Mucosa of descending colon (tissue), 3 donors: ENCODE measurements at regions not wholly inside any gene's neighbourhood (a gene's known extent, or its start where the extent isn't known, plus 50 kb on each side); places are given as distances from the start of the nearest gene placed in this dataset.

ENCODE experiments used
- ATAC-seq: fragments of 200-7000 bp; cut with Tn5 transposase; one replicate; pipeline ENCODE4 v1.9.1; 2020; ENCODE audit warnings: mild to moderate bottlenecking, moderate library complexity
- DNase-seq, 3 donors: peaks; one replicate each; pipeline ENCODE4 v3.0.0-alpha.2; 2020
- H3K36me3 ChIP-seq: fragments of 200-600 bp; one replicate; pipeline ENCODE4 v1.8.0; 2021; ENCODE audit warnings: low read depth, mild to moderate bottlenecking
- H3K4me1 ChIP-seq: fragments of 200-600 bp; one replicate; pipeline ENCODE4 v1.8.0; 2021; ENCODE audit warnings: low read depth, mild to moderate bottlenecking
- H3K4me3 ChIP-seq: fragments of 200-600 bp; one replicate; pipeline ENCODE4 v1.8.0; 2021; ENCODE audit warnings: mild to moderate bottlenecking
- H3K9me3 ChIP-seq: fragments of 200-600 bp; one replicate; pipeline ENCODE4 v1.8.0; 2021; ENCODE audit warnings: mild to moderate bottlenecking
- CTCF ChIP-seq: fragments of 200-600 bp; IDR thresholded peaks from one replicate; pipeline ENCODE4 v1.8.0; 2022; ENCODE audit warnings: antibody characterized with exemption, mild to moderate bottlenecking
- intact Hi-C, 2 donors: fragments of 100-400 bp; cut with DNase I in 1 of 2; cut with micrococcal nuclease in 1 of 2; formaldehyde crosslinking; loops; one replicate each; pipeline versions ENCODE4 v1.11.0 to v1.11.1; 2022; cut with DNase I, micrococcal nuclease
- donor health status: DM: no; HTN: no; CAD: no; lungs with moderate emphysema.
- donor health status: DM: no; HTN: no; CAD: no.
- donor health status: DM: no; HTN: yes; CAD: no.

- no peak for DNase-seq
- intact Hi-C loops: no loop called here
- no peak for ATAC-seq
- no peak overlapping the region for H3K4me3 ChIP-seq
- no peaks in the 10 kb centered on the region for H3K9me3 ChIP-seq
- H3K36me3 ChIP-seq: no peaks in the 10 kb centered on the region
- no peak for TF ChIP-seq CTCF
- no peaks in the 10 kb centered on the region for H3K4me1 ChIP-seq
These were observed 231.3 kb upstream of the TYRP1 start for GRCh38 chr9:12461763-12462460.

- ATAC-seq: no peak
- H3K36me3 ChIP-seq: no peaks in the 10 kb centered on the region
- no peak for TF ChIP-seq CTCF
- no peaks in the 10 kb centered on the region for H3K9me3 ChIP-seq
- intact Hi-C loops: no loop called here
- H3K4me3 ChIP-seq: no peak overlapping the region
- no peak for DNase-seq
- no peaks in the 10 kb centered on the region for H3K4me1 ChIP-seq
These were observed 230.3 kb upstream of the TYRP1 start for GRCh38 chr9:12462861-12463260.

GRCh38 chr9:12463641-12464040 lies 229.5 kb upstream of the TYRP1 start:
- intact Hi-C loops: no loop called here
- no peaks in the 10 kb centered on the region for H3K36me3 ChIP-seq
- no peaks in the 10 kb centered on the region for H3K9me3 ChIP-seq
- H3K4me1 ChIP-seq: no peaks in the 10 kb centered on the region
- TF ChIP-seq CTCF: no peak
- ATAC-seq (no peak), DNase-seq (no peak)
- H3K4me3 ChIP-seq: no peak overlapping the region

GRCh38 chr9:12464400-12464799 lies 228.8 kb upstream of the TYRP1 start:
- no peaks in the 10 kb centered on the region for H3K36me3 ChIP-seq
- no peak overlapping the region for H3K4me3 ChIP-seq
- ATAC-seq (no peak), DNase-seq (no peak)
- TF ChIP-seq CTCF: no peak
- no peaks in the 10 kb centered on the region for H3K9me3 ChIP-seq
- no peaks in the 10 kb centered on the region for H3K4me1 ChIP-seq
- intact Hi-C loops: no loop called here

- no peaks in the 10 kb centered on the region for H3K4me1 ChIP-seq
- TF ChIP-seq CTCF: no peak
- ATAC-seq (no peak), DNase-seq (peak in 1 of 3 donors; percentile 24)
- no peaks in the 10 kb centered on the region for H3K9me3 ChIP-seq
- H3K36me3 ChIP-seq: no peaks in the 10 kb centered on the region
- intact Hi-C loops: no loop called here
- H3K4me3 ChIP-seq: no peak overlapping the region
These were observed 228.2 kb upstream of the TYRP1 start for GRCh38 chr9:12464910-12465512.
